SKM-1 (cell line): ENCODE measurements at regions not wholly inside any gene's neighbourhood (a gene's known extent, or its start where the extent isn't known, plus 50 kb on each side); places are given as distances from the start of the nearest gene placed in this dataset.

ENCODE experiments used
- DNase-seq: peaks from one replicate; lab custom pipeline; 2025; ENCODE audit not compliant: unreplicated experiment; lab: John Stamatoyannopoulos, UW

- DNase-seq, result no peak
Observed at GRCh38 chr12:41893491-41893890, 251.2 kb downstream of the GXYLT1 start.

- no peak for DNase-seq
Observed at GRCh38 chr12:41892302-41892701, 252.4 kb downstream of the GXYLT1 start.

- DNase-seq, result no peak
Observed at GRCh38 chr12:41891226-41891625, 253.4 kb downstream of the GXYLT1 start.

GRCh38 chr12:41888285-41888684 lies 256.4 kb downstream of the GXYLT1 start:
- DNase-seq, result no peak

- DNase-seq, result no peak
Observed at GRCh38 chr12:41881891-41882805, 262.5 kb downstream of the GXYLT1 start.

- DNase-seq, result no peak
Observed at GRCh38 chr12:41869432-41869831, 275.2 kb downstream of the GXYLT1 start.

- no peak for DNase-seq
Observed at GRCh38 chr12:41866878-41867430, 277.7 kb downstream of the GXYLT1 start.

- no peak for DNase-seq
Observed at GRCh38 chr12:41856228-41856627, 288.4 kb downstream of the GXYLT1 start.

- DNase-seq, result no peak
Observed at GRCh38 chr12:41850046-41850445, 294.6 kb downstream of the GXYLT1 start.

- no peak for DNase-seq
Observed at GRCh38 chr12:41846718-41847117, 298.0 kb downstream of the GXYLT1 start.

- DNase-seq, result no peak
Observed at GRCh38 chr12:41836416-41836815, 308.3 kb downstream of the GXYLT1 start.

- DNase-seq, result no peak
Observed at GRCh38 chr12:41835556-41835955, 309.1 kb downstream of the GXYLT1 start.

- no peak for DNase-seq
Observed at GRCh38 chr12:41819948-41820347, 324.7 kb downstream of the GXYLT1 start.

GRCh38 chr12:41804026-41804425 lies 340.6 kb downstream of the GXYLT1 start:
- DNase-seq, result no peak

GRCh38 chr12:41802803-41803202 lies 341.9 kb downstream of the GXYLT1 start:
- DNase-seq, result no peak

GRCh38 chr12:41801261-41801660 lies 343.4 kb downstream of the GXYLT1 start:
- DNase-seq, result no peak

GRCh38 chr12:41799671-41800070 lies 345.0 kb downstream of the GXYLT1 start:
- no peak for DNase-seq

- no peak for DNase-seq
Observed at GRCh38 chr12:41795910-41796309, 348.8 kb downstream of the GXYLT1 start.

GRCh38 chr12:41795051-41795600 lies 349.5 kb downstream of the GXYLT1 start:
- no peak for DNase-seq

- no peak for DNase-seq
Observed at GRCh38 chr12:41794336-41794735, 350.3 kb downstream of the GXYLT1 start.

GRCh38 chr12:41784957-41785356 lies 359.7 kb downstream of the GXYLT1 start:
- no peak for DNase-seq

GRCh38 chr12:41778934-41779333 lies 365.7 kb downstream of the GXYLT1 start:
- no peak for DNase-seq
